Activated T-cell treated with anti-CD3 and anti-CD28 coated beads, Interleukin-2, amount 50 U/mL, for 72 hours (primary cell): ENCODE measurements at regions not wholly inside any gene's neighbourhood (a gene's known extent, or its start where the extent isn't known, plus 50 kb on each side); places are given as distances from the start of the nearest gene placed in this dataset.
A peak's percentile ranks its signal among the peaks of the same experiment; 100 is the strongest.
"Not testable (repeated sequence)": the region's sequence is repeated elsewhere in the genome, so short reads cannot be mapped to it uniquely, and the experiment has no call there.

Experiments used
- ATAC-seq, 2 donors: fragments of 150-1000 bp; cut with Tn5 transposase; replicated peaks in 1 of 2; 2 replicates each; pipeline ENCODE4 v1.10.0; 2021; ENCODE audit warnings: moderate library complexity in 2 of 2, mild to moderate bottlenecking in 1 of 2
- DNase-seq, 2 donors: peaks; one replicate each; pipeline ENCODE4 v3.0.0; 2021 to 2022; ENCODE audit warnings: mixed read lengths in 1 of 2
- H3K27ac Mint-ChIP-seq: one replicate; pipeline ENCODE4 v1.8.0; 2022; ENCODE audit warnings: mild to moderate bottlenecking, moderate library complexity, mixed read lengths
- H3K27me3 Mint-ChIP-seq: one replicate; pipeline ENCODE4 v1.8.0; 2022; ENCODE audit warnings: low read depth, mixed read lengths
- H3K36me3 Mint-ChIP-seq, 2 donors: one replicate each; pipeline ENCODE4 v1.8.0; 2022; ENCODE audit warnings: mixed read lengths in 2 of 2, mild to moderate bottlenecking in 1 of 2; ENCODE audit not compliant: insufficient read depth in 2 of 2
- H3K4me1 Mint-ChIP-seq: one replicate; pipeline ENCODE4 v1.8.0; 2022; ENCODE audit warnings: low read depth, mixed read lengths
- H3K4me3 Mint-ChIP-seq, 2 donors: one replicate each; pipeline ENCODE4 v1.8.0; 2022; ENCODE audit warnings: mild to moderate bottlenecking in 2 of 2, mixed read lengths in 2 of 2, moderate library complexity in 2 of 2
- H3K9me3 Mint-ChIP-seq, 2 donors: one replicate each; pipeline ENCODE4 v1.8.0; 2022; ENCODE audit warnings: mixed read lengths in 2 of 2

- Mint-ChIP-seq H3K27me3 (no peaks in the 10 kb centered on the region), H3K4me3 (no peak overlapping the region), H3K36me3 (no peaks in the 10 kb centered on the region), H3K27ac (no peak overlapping the region), H3K9me3 (no peaks in the 10 kb centered on the region), H3K4me1 (no peaks in the 10 kb centered on the region)
- ATAC-seq (no peak), DNase-seq (no peak)
Observed at GRCh38 chr2:194553980-194554379, 1103.0 kb upstream of the SLC39A10 start.

- Mint-ChIP-seq H3K4me1 (no peaks in the 10 kb centered on the region), H3K36me3 (no peaks in the 10 kb centered on the region)
- no peak for DNase-seq
Observed at GRCh38 chr2:194550702-194551101, 1106.3 kb upstream of the SLC39A10 start.

GRCh38 chr2:194549387-194549786 is 1107.6 kb upstream of the SLC39A10 start:
- Mint-ChIP-seq H3K27me3 (no peaks in the 10 kb centered on the region), H3K4me3 (no peak overlapping the region), H3K9me3 (no peaks in the 10 kb centered on the region), H3K4me1 (no peaks in the 10 kb centered on the region), H3K27ac (no peak overlapping the region), H3K36me3 (no peaks in the 10 kb centered on the region)
- DNase-seq (no peak), ATAC-seq (no peak)

More at GRCh38 chr2:194550702-194551101, 1106.3 kb upstream of the SLC39A10 start:
- Mint-ChIP-seq H3K9me3 (no peaks in the 10 kb centered on the region), H3K27ac (no peak overlapping the region), H3K4me3 (no peak overlapping the region), H3K27me3 (no peaks in the 10 kb centered on the region)
- ATAC-seq = no peak

- Mint-ChIP-seq H3K27me3 (no peaks in the 10 kb centered on the region), H3K9me3 (peaks cover 2 to 3% of the 10 kb centered on the region in 2 donors), H3K4me1 (no peaks in the 10 kb centered on the region), H3K4me3 (no peak overlapping the region), H3K36me3 (no peaks in the 10 kb centered on the region), H3K27ac (no peak overlapping the region)
- DNase-seq (no peak), ATAC-seq (no peak)
Observed at GRCh38 chr2:194545978-194546377, 1111.0 kb upstream of the SLC39A10 start.

- Mint-ChIP-seq H3K4me1 (no peaks in the 10 kb centered on the region), H3K27ac (no peak overlapping the region), H3K36me3 (no peaks in the 10 kb centered on the region), H3K4me3 (no peak overlapping the region), H3K9me3 (peaks cover 3 to 6% of the 10 kb centered on the region in 2 donors), H3K27me3 (no peaks in the 10 kb centered on the region)
- ATAC-seq (no peak), DNase-seq (no peak)
Observed at GRCh38 chr2:194539425-194539824, 1117.6 kb upstream of the SLC39A10 start.

GRCh38 chr2:194526121-194526520 is 1130.9 kb upstream of the SLC39A10 start:
- Mint-ChIP-seq H3K4me1 (no peaks in the 10 kb centered on the region), H3K9me3 (peaks cover 0 to 1% of the 10 kb centered on the region in 2 donors), H3K27ac (no peak overlapping the region), H3K4me3 (no peak overlapping the region), H3K27me3 (no peaks in the 10 kb centered on the region), H3K36me3 (no peaks in the 10 kb centered on the region)
- no peak for ATAC-seq
- DNase-seq = no peak

- no peaks in the 10 kb centered on the region for H3K36me3 Mint-ChIP-seq
- DNase-seq = no peak
- no peak overlapping the region for H3K27ac Mint-ChIP-seq
- H3K4me3 Mint-ChIP-seq = no peak overlapping the region
- no peak for ATAC-seq
- no peaks in the 10 kb centered on the region for H3K27me3 Mint-ChIP-seq
- peaks cover 0 to 1% of the 10 kb centered on the region in 2 donors for H3K9me3 Mint-ChIP-seq
- H3K4me1 Mint-ChIP-seq = no peaks in the 10 kb centered on the region
Observed at GRCh38 chr2:194514281-194514680, 1142.7 kb upstream of the SLC39A10 start.

GRCh38 chr2:194511070-194511469 is 1146.0 kb upstream of the SLC39A10 start:
- DNase-seq, H3K27ac Mint-ChIP-seq, H3K4me1 Mint-ChIP-seq, H3K4me3 Mint-ChIP-seq, H3K9me3 Mint-ChIP-seq, H3K36me3 Mint-ChIP-seq, ATAC-seq, H3K27me3 Mint-ChIP-seq: not testable (repeated sequence)

- not testable (repeated sequence) for H3K27me3 Mint-ChIP-seq, H3K36me3 Mint-ChIP-seq, H3K9me3 Mint-ChIP-seq, H3K4me3 Mint-ChIP-seq, H3K4me1 Mint-ChIP-seq, H3K27ac Mint-ChIP-seq, DNase-seq, ATAC-seq
Observed at GRCh38 chr2:194504876-194505275, 1152.2 kb upstream of the SLC39A10 start.

GRCh38 chr2:194495046-194495445 is 1162.0 kb upstream of the SLC39A10 start:
- Mint-ChIP-seq H3K27me3 (no peaks in the 10 kb centered on the region), H3K4me3 (no peak overlapping the region), H3K36me3 (no peaks in the 10 kb centered on the region), H3K9me3 (no peaks in the 10 kb centered on the region), H3K27ac (no peak overlapping the region), H3K4me1 (no peaks in the 10 kb centered on the region)
- no peak for ATAC-seq
- no peak for DNase-seq

GRCh38 chr2:194494401-194494800 is 1162.6 kb upstream of the SLC39A10 start:
- Mint-ChIP-seq H3K4me1 (no peaks in the 10 kb centered on the region), H3K27me3 (no peaks in the 10 kb centered on the region), H3K9me3 (no peaks in the 10 kb centered on the region), H3K36me3 (no peaks in the 10 kb centered on the region), H3K4me3 (no peak overlapping the region), H3K27ac (no peak overlapping the region)
- DNase-seq (no peak), ATAC-seq (no peak)

GRCh38 chr2:194491409-194492115 is 1165.5 kb upstream of the SLC39A10 start:
- H3K4me3 Mint-ChIP-seq = no peak overlapping the region
- ATAC-seq = peak in 1 of 2 donors; percentile 74
- H3K4me1 Mint-ChIP-seq = no peaks in the 10 kb centered on the region
- H3K27me3 Mint-ChIP-seq = no peaks in the 10 kb centered on the region
- H3K36me3 Mint-ChIP-seq = no peaks in the 10 kb centered on the region
- H3K9me3 Mint-ChIP-seq = no peaks in the 10 kb centered on the region
- no peak for DNase-seq
- H3K27ac Mint-ChIP-seq = no peak overlapping the region

- no peak overlapping the region for H3K27ac Mint-ChIP-seq
- ATAC-seq = no peak
- H3K4me3 Mint-ChIP-seq = no peak overlapping the region
- H3K4me1 Mint-ChIP-seq = no peaks in the 10 kb centered on the region
- DNase-seq = no peak
- no peaks in the 10 kb centered on the region for H3K27me3 Mint-ChIP-seq
- H3K36me3 Mint-ChIP-seq = no peaks in the 10 kb centered on the region
- no peaks in the 10 kb centered on the region for H3K9me3 Mint-ChIP-seq
Observed at GRCh38 chr2:194486326-194486725, 1170.7 kb upstream of the SLC39A10 start.

- H3K36me3 Mint-ChIP-seq = no peaks in the 10 kb centered on the region
Observed at GRCh38 chr2:194483041-194483440, 1174.0 kb upstream of the SLC39A10 start.

More at GRCh38 chr2:194483041-194483440, 1174.0 kb upstream of the SLC39A10 start:
- H3K27me3 Mint-ChIP-seq = no peaks in the 10 kb centered on the region
- DNase-seq (no peak), ATAC-seq (no peak)
- H3K4me3 Mint-ChIP-seq = no peak overlapping the region
- H3K4me1 Mint-ChIP-seq = no peaks in the 10 kb centered on the region
- H3K9me3 Mint-ChIP-seq = no peaks in the 10 kb centered on the region
- H3K27ac Mint-ChIP-seq = no peak overlapping the region
